GM21367 (cell line): ENCODE measurements at regions not wholly inside any gene's neighbourhood (a gene's known extent, or its start where the extent isn't known, plus 50 kb on each side); places are given as distances from the start of the nearest gene placed in this dataset.
"Not testable (repeated sequence)": the region's sequence is repeated elsewhere in the genome, so short reads cannot be mapped to it uniquely, and the experiment has no call there.

Source experiments
- ATAC-seq: cut with Tn5 transposase; IDR thresholded peaks from one replicate; pipeline ENCODE4 v1.9.1; 2021; ENCODE audit not compliant: unreplicated experiment

DNA sequence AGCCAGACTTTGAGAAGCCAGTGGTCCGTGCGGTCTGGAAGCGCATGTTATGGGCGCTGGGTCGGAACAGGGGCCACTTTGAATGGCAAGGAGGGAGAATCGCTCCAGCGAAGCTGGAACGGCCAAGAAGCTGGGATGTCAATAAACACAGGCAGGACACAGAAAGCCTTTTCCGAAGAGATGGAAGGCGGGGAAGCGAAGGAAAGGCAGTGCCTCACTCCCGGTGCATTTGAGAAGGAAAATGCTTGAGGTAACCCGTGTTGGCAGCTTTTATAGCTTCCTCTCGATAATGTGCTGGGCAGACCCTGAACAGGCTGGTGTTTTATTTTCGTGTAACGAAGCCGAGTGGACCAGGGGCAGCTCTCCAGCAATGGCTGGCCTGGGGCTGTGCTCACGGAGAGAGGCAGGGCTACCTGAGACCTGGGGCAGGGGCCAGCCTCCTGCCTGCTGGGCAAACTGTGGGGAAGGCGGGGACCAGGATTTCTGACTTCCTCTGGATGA is 84.2 kb upstream of the SPRY4 start:
- ATAC-seq: no peak

DNA sequence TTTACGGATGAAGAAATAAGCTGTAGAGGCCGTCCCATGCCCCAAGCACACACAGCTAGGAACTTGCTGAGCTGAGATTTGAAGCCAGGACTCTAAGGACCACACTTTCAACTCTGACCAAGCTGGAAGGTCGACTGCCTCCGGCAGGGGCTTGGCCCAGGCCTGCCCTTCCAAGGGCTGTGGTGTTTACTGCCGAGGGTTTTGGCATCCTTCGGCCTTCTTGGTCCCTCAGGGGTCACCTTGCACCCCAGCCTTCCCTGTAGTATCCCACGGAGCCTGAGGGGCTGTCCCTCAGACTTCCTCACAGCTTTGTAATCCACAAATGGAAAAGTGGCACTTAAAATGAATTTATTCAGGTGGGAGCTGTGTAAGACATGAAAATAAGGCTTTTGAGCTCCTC is 83.7 kb upstream of the SPRY4 start:
- no peak for ATAC-seq

DNA sequence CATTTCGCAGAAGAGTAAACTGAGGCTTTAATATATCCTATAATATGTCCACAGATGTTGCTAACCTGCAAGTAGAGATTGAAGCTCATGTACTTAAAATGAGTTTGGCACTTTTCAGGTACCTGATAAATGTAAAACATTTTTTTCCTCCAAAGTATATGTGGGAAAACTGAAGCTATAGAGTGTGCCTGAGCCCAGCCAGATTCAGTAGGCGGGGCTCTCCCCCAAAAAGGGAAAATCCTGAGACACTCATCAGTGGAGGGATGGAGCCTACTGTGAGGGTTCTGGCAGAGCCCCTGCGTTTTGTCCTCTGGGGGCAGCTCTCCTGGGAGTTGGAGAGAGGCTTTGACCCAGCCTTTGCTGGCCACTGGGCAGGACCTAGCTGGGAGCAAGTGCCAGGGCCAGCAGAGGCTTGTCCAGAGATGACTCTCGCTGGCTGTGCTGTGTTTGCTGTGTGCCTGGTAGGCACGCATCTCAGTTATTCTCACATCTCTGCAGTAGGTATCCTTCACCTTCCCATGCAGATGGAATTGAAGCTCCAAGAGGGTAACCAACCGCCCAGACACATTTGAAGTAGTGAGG is 81.1 kb upstream of the SPRY4 start:
- ATAC-seq: no peak

DNA sequence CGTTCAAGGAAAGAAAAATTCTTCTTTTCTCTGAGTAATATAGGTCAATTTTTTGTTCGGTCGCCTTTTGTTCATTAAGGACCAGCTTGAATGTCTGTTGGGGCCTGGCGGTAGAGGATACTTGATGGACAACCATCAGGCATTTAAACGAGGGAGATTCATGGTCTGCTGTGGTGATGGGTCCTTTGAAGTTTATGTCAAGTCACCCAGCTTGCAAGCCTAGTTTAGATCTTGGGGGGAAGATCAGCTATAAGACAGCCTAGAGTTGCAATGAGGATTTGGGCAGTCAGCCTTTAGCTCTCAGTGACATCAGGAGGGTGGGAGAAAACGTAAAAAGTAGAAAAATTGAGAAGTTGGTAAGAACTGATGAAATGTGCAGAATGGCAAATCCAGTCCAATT is 80.2 kb upstream of the SPRY4 start:
- ATAC-seq: no peak

DNA sequence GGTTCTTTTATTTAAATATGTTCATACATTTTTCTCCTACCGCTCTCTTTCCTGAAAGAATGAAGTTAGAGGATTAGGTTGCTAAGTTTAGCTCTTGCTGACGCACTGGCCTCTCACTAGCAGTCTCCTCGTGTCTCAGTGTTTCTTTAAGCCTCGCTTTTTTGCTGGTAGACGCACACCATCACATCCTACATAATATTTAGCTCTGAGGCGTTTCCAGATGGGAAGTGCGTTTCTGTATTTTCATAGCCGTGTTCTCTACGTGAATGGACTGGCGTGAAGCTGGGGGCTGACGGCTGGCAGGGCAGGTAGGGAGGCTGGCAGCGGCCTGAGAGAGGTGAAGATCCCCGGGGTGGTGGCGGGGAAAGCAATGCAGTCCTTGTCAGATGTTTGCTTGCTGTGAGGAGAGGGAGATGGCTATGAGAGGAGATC is 79.2 kb upstream of the SPRY4 start:
- no peak for ATAC-seq

DNA sequence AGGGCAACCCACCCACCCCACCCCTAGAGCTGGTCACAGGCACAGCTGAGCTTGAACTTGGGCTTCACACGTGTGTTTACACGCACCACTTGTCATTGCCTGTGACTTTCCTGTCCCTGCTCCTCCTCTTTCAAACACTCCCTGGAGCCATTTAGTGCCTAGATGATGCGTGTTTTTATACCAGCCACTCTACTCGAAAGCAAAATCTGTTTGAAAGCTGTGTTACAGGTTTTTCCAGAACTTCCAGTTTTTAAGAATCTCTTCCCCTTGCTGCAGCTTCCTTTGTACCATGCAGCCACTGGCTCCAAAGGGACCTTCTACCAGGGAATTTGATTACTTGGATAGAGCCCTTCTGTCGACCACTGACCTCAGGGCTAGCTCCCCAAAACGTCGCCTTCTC is 78.8 kb upstream of the SPRY4 start:
- no peak for ATAC-seq

DNA sequence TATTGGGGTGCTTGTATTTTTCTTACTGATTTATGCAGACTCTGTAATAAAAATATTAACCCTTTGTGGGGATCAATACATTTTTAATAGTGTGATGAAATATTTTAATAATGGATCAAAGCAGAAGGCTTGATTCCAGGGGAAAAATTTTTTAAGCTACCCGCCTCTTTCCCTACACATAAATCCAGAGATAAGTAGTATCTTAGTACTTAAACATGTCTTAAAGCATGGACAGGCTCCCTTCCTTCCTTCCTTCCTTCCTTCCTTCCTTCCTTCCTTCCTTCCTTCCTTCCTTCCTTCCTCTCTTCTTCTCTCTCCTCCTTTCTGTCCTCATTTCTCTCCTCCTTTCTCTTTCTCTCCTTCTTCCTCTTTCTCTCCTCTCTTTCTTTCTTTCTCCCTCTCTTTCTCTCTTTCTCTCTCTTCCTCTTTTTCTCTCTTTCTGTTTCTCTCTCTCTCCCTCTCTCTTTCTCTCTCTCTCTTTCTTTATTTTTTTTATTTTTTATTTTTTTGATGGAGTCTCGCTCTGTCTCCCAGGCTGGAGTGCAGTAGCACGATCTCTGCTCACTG is 78.0 kb upstream of the SPRY4 start:
- ATAC-seq: no peak

DNA sequence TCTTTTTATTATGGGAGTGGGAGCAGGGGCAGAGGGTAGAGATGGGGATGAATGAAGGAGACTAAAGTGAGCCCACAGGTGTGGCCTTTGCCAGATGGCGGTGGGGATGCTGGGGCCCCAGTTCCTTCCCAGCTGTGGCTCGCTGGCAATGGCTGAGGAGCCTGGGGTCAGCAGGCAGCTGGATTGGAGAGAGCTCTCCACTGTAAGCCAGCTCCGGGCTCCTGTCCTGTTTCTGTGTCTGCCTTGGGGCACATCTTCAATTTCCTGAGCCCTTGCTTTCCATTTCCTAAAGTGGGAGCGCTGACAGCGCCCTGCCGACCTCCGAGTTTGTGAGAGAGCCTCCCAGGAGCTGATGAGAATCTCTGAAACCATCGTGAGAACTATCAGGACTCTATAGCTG is 75.6 kb upstream of the SPRY4 start:
- no peak for ATAC-seq

DNA sequence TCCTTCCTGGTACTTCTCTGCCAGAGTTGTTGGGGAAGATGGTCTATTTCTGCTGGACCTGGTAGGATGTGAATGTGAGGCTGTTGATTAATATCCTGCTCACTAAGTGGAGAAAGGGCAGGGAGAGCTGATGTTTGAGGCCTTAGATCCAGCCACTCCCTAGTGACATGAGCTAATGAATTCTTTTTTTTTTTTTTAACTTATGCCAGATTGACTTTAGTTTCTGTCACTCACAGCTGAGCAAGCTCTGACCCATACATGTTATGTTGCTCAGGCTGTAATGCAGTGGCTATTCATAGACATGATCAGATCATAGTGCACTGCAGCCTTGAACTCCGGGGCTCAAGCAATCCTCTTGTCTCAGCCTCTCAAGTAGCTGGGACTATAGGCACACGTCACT is 75.1 kb upstream of the SPRY4 start:
- no peak for ATAC-seq

DNA sequence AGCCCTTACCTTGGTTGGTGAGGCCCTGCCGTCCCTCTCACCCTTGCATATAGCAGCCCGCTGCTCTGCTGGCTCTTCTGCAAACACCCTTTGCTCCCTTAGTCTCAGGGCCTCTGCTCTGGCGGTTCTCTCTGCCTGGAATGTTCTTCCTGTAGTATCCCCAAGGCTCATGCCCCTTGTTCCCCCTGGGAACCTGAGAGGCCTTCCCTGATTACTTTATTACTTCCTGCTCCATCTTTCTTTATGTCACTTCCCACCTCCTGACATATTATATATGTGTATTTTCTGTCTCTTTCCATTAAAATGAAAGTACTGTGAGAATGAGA is 73.9 kb upstream of the SPRY4 start:
- ATAC-seq: no peak

DNA sequence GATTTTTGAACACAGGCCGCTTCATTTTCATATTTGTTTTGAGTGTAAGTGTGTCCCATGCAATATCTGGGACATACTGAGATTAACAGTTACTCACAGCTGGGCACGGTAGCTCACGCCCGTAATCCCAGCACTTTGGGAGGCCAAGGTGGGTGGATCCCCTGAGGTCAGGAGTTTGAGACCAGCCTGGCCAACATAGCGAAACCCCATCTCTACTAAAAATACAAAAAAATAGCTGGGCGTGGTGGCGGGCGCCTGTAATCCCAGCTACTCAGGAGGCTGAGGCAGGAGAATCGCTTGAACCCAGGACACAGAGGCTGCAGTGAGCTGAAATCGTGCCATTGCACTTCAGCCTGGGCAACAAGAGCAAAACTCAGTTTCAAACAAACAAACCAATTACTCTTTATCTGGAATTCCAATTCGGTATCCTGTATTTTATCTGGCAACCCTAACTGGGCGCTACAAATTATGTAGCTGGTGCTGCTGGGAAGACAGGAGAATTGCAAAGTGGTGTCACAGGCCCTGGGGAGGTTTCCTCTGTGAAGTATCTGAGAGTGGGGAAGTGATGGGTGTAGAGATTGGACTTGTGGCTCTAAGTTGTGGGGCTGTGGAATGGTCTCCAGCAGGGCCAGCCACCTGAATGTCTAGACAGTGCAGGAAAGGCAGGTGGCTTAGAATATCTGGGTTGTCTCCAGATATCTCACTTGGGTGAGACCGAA is 73.3 kb upstream of the SPRY4 start:
- not testable (repeated sequence) for ATAC-seq

DNA sequence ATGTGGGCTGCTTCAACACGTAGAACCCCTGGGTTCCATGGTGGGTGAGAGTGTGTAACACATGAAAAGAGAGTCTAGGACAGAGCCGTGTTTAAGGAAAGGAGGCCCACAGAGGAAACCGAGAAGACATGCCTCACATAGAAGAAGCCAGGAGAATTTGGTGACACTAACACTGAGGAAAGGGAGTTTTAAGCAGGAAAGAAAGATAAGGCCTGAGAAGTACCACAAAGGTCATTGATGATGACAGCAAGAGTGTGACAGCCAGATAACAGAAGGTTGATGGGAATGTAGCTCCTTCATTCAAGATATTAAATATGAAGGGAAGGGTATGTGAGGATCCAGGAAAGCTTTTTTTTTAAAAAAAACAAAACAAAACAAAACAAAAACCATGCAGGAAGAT is 72.4 kb upstream of the SPRY4 start:
- no peak for ATAC-seq

DNA sequence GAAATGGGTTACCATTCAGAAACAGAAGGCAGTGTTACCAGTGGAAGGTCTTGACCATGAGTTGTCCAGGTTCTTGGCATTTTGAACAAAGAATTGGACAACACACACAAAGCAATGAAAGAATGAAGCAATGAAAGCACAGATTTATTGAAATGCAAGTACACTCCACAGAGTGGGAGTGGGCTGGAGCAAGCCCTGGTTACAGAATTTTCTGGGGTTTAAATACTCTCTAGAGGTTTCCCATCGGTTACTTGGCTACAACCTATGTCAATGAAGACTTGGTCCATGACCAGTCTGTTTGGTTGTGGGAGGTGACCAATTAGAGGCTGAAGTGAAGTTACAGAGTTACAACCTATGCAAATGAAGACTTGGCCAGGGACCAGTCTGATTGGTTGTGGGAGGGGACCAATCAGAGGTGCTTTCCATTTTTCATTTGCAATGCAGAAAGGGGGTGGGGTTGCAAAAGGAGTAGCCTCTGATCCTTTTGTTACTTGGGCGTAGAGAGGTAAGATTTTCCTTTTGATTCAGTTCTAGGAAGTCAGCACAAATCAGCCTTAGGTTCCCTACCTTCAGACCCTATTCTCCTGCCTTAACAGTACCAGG is 71.7 kb upstream of the SPRY4 start:
- ATAC-seq: no peak

DNA sequence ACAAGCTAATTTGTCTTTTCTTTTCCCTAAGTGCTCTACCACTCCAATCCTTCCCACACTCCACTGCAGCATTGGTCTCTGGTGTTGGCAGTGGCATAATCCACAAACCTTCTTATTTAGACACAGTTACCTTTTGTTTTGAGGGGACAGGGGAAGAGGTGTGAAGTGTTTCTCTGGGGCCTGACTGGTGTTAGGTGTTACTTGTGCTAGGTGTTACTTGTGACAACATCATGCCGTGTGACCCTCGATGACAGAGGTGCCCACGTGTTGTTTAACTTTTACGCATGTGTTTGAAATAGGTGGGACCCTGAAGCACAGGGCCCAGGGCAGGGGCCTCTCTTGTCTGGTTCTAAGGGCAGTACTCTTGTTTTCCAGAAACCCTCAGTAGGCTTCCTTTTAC is 70.5 kb upstream of the SPRY4 start:
- no peak for ATAC-seq

DNA sequence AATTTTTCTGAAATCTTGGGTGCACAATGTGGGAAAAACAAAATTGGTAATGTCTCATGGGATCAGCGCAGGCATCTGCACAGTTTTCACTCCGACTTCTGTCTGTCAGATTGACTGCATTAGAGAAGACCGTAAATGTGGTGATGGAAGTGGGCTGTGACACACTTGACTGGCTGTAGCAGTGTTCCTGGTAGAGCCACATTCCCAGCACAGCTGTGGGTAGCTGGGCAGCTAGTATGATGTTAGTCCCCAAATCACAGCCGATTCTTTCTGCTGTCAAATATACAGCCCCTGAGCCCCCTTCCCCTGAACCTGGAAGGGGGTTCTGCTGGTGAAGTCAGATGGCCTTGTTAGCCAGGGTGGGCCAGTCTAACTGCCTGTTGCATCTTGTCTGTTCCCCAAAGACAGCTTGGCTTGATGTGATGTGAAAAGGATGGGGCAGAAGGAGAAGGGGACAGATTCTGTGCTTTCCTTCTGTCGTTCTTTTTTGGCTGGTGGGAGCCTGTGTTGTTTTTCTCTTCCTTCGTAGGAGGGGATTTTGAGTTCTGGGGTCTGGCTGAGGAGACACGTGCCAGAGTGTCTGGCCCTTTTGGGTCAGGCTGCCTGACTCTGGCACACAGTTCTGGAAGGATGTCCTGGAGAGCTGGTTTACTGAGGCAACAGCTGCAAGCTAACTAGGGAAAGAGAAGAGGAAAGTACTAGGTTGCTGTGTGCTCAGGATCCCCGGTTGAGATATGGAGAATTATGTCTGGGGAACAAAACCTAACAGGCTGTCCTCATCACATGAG is 66.4 kb upstream of the SPRY4 start:
- ATAC-seq: no peak

DNA sequence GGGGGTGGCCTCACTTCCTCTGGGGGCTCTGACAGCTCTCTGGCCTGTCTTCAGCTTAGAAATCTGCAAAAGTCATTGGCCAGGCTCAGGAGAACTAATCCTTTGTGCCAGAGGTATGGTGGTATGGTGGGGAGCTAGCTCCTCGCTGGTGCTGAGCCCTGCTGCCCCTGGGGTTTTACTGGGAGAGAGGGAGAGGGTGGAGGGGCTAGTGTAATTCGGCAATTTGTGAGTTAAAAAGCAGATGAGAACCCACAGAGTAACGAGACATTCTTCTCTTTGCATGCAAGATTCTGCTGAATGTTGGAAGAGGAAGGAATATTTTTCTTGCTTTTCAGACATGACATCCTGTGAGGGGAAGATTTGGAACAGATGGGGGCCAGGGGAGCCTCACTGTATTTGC is 65.5 kb upstream of the SPRY4 start:
- no peak for ATAC-seq

DNA sequence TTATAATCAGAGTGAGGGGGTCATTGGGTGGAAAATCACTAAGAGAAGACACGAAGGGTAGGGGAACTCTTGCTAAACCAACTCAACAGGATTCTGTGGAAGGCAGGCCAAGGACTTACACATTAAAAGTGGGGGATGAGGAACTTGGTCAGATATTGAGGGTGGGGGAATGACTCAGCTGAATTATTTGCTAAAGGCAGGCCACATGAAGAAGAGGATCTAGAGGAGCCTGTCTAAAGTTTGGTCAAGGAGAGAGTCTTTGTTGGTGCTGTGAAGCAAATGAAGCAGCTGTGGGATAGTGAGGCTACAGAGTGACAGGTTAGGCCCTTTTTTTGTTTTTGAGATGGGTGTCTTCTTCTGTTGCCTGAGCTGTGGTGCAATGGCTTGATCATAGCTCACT is 63.9 kb upstream of the SPRY4 start:
- no peak for ATAC-seq

DNA sequence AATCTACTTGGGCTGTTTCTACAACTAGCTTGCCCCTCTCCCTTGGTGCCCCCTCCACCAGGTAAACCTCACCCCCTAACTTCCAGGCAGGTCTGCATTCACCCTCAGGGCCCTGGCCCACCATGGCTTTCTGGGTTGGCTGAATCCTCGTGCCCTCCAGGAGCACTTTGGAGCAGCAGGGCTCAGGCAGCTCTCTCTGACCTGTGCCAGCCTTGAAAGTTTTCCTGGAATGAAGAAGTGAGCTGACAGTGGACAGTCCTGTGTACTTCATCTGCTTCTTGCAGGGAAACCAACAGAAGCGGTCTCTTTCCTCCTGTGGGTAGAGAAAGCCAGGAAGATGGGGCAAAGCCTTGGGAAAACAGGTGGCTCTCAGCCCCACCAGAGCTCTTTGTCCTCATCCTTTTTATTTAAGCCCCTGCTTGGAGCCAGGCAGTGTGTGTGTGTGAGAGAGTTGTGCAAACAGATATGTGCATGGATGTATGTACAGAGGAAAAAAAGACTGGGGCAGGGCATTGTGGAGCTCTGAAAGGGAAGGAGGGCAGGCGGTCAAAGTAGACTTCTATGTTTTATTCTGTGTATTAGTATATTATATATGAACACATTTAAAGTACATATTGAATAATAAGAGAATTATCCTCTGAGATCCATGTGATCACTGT is 62.3 kb upstream of the SPRY4 start:
- ATAC-seq: no peak

DNA sequence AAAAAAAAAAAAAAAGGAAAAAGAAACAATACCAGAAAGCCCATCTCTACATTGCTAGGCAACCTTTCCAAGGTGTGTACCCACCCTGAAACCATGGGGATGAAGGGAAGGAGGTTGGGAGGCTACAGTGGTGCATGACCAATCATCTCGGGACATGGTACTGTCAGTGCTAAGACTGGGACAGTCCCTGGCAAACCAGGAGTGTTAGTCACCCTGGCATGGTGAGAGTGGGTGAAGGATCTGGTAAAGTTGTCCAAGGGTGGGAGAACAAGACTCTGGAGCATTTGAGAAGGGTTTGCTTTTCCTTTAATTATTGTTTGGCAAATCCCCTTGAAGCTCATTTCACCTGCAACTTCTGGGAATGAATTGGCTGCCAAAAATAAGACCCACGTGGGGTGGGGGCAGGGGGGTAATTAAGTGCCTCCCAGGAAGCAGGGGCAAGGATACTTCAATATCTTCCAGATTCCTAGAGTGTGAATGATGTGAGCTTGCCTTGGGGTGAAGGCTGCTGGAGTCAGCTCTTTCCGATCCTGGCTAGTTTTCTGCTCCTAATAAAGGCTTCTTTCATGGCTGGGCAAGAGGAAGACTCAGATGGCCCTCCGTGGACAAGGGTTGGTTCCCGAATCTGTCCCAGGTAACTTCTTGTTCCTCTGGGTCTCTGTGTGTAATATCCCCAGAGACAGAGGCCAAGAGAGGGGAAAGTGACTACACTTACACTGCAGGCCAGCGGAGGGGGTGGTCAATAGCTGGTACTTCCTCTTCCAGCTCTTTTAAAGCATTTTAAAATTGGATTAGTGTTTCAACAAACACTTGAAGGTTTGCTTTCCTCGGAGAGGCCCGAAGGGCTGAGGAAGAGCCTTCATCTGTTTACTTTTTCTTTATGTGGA is 61.6 kb upstream of the SPRY4 start:
- no peak for ATAC-seq

DNA sequence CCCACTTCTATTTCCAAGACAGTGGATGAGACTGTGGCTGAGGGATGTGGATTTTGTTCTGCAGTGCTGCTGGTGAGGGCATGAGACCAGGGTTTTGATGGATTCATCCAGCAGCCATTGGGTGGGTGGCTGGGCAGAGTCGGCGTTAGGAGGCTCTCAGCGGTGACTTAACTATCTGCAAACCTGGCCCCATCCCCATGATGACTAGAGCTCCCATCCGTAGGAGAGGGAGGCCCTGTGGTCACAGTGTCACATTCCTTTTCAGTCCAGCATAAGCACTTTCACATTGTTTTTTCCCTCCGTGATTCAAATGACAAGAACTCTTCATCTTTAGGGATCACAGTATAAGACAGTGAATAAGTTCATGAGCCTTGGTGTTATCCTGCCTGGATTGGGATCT is 60.4 kb upstream of the SPRY4 start:
- ATAC-seq: no peak
